GM18907 (cell line): ENCODE measurements at regions not wholly inside any gene's neighbourhood (a gene's known extent, or its start where the extent isn't known, plus 50 kb on each side); places are given as distances from the start of the nearest gene placed in this dataset.

Experiments
- ATAC-seq: cut with Tn5 transposase; IDR thresholded peaks from one replicate; pipeline ENCODE4 v1.9.1; 2021; ENCODE audit warnings: mild to moderate bottlenecking, moderate library complexity; ENCODE audit not compliant: unreplicated experiment

DNA sequence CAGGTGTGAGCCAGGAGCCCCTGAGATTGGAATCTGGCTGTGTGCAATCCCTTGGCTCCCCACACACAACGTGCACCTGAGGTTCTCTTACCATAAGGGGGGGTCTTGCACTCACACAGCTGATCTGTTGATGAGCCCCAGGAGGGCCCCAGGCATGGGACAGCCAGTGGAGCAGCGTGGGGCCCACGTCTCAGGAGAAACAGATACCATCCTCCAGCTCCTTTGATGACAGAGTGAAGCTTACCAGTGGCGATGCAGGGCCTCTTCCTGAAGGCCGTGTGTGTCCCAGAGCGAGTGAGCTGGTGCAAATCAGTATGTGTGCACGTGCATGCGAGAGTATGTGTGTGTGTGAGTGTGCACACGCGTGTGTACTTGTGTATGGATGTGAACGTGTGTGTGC, 287.4 kb downstream of the IRX1 start:
- no peak for ATAC-seq

DNA sequence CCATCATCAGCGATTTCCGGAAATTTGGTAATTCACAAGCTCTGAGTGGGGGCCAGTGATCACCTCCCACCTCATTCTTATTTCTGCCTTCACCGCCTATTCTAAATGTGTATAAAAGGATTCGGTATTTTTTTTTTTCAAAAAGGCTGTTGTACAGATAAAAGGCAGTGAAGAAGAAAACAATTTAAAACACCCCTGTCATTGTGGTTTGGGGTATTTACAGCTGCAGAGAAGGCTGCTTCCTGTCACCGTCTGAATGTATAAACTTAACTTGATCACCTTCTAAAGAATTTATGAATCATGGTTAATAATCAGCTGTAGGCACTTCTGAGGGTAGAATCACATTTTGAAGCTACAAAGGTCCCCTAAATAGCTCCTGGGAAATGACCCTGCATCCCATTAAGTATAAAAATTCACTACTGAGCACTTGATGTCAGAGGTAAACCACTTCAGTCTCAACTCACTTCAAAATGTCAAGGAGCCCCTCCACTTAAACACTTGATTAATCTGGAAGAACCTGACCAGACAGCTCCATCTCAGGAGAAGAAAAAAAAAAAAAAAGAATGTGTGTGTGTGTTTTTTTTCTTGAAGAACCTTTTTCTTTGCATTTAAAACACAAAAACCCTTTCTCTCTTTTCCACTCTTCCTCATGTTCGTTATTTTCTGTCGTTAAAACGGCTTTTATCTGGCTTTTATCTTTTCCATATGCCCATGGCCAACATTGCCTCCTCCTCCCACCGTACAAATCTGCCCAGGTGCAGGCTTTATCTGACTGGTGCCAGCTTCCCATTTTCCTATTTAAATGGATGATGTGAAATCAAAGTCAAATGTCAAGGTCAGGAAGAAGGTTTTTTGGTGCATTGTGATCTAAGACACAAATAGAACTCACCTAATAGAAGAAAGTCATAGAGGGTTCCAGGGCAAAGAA, 291.2 kb downstream of the IRX1 start:
- no peak for ATAC-seq

DNA sequence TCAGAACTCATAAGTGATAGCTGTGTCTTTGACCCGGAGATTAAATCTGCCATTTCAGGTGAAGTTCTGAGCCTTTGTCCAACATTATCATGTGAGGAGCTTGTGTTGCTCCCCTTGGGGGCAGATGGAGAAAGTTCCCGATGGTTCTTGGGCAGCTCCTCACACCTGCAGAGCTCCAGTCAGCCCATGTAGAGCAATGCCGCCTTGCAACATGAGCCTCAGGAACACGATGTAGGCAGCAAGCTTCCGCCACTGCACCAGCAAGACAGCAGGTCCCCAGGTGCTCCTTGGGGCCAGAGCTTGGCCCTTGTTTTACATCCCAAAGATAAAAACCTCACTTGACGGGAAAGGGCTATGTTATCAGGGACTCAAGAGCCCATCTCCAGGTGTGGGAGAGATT, 292.7 kb downstream of the IRX1 start:
- no peak for ATAC-seq

DNA sequence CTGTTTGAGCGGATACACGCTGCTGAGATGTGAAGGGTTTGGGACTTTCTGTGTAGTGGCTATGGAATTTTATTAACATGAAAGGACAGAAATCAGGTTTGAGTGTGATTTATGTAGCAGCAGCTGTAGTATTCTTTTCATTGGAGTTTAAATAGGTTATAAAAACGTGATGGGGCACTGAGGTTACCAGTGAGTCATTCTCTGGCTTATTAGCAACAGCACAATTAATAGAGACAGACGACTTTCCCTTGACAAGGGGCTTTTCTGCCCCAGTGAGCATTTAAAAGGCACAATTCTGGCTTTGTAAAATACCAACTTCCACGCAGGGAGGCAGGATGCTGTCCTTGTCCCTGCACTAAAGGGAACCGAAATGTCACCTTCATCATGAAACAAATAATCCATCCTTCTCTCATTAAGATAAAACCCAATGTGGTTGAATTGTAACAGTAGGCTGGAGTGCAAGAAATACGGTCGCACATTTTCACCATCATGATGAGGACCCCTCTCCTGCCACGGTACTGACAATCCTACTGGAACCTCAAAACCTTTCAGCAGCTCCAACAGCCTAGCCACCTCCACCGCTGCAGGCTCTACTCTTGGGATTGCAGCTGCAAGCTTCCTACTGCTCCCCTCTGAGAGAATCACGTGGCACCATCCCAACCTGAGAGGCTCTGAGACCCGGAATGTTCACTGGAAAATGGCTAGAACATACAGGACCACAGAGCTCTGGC, 293.9 kb downstream of the IRX1 start:
- no peak for ATAC-seq

DNA sequence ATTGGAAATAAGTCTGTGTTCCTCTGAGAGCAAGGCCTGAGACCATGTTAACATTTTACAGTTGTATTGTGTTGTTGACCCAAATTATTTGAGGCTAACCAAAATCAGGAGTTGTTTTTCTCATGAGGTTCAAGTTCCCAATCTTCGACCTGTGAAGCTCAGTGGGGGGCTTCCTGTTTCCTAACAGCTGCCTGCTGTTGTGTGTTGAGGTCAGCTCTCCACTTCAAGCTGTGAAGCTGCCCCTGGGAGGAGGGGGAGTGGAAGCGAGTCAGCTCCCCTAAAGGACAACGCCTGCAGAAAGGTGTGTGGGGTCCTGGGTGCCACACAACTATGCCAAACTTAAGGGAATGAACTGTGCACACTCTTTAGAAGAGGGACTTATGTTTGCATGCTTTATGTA, 295.5 kb downstream of the IRX1 start:
- ATAC-seq: no peak

DNA sequence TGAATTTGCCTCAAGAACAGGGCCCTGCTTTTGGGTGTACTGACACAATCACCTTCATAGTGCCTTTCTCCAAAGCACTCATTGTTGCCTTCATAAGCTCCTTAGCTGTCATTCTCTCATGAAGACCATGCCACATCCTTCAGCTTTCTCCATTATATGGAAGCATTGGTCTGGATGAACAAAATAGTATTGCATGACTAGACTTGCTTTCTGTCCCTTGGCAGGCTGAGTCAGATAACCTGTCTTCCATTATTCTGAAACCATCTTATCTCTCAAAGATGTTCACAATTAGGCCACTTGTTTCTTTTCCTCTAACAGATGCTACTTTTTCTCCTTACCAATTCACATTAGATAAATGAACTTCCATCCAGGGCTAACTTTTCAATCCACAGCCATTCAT, 297.9 kb downstream of the IRX1 start:
- no peak for ATAC-seq

DNA sequence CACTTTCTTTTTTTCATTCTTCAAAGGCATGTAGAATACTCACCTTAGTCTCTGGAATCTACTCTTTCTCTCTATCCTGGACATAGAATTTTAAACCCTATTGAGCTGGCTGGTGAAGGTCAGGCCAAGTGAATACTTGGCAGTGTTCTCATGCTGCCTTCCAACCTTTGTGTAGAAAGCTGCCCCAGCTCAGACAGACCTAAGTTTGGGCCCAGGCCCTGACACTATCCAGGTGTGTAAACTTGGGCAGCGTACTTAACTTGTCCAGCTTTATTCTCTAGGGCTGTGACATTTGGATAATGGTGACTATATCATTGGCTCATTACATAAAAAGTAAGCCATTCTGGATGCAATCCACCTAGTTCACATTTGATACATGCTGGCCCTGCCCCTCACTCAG, 298.3 kb downstream of the IRX1 start:
- no peak for ATAC-seq

DNA sequence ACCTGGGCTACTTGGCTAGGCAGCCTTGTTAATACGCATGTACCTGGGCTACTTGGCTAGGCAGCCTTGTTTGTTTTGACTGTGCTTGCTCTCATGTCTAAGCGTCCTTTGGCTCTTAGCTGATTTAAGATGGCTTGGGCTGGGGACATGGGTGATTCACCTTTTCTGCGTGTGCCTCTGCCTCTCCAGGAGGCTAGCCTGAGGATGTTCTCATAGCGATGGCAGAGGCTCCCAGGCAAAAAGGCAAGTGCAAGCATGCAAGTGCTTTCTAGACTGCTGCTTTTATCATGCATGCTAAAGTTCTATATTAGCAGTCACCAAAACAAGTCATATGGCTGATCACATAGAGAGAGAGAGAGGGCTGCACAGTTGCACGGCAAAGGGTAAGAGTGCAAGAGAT, 300.5 kb downstream of the IRX1 start:
- no peak for ATAC-seq

DNA sequence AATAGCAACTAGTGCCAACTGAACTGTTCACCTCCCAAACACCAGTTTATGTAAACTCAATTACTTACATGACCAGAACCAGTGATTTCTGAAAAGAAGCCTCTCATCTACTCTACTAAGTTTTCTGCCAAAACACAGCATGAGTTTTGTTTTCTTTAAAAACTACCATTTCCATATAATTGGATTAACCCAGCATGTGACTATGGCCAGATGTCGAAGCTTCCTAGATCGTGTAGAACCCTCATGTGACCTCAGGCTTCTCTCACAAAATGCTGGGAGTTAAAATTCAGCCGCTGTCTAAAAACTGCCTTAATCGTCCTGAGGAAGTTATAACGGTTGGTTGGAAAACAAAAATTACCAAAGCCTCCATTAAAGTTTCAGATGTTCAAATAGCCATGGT, 303.5 kb downstream of the IRX1 start:
- no peak for ATAC-seq

DNA sequence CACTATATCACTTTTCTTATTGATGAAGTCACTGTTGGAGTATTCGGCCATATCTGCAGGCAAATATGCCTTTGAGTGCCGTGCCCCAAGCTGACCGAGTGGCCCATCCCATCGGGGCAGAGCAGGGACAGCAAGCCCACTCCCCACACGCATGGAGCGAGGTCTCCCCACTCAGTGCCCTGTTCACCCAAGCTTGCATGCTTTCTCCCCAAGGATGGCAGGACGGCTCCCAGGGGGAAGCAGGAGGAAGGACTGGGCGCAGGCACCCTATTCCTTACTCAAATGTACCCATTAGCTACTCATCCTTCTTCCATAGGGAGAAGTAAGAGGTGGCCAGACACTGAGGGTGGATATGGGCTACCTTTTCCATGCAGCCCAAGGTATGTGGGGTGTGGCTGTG, 309.0 kb downstream of the IRX1 start:
- ATAC-seq: no peak

DNA sequence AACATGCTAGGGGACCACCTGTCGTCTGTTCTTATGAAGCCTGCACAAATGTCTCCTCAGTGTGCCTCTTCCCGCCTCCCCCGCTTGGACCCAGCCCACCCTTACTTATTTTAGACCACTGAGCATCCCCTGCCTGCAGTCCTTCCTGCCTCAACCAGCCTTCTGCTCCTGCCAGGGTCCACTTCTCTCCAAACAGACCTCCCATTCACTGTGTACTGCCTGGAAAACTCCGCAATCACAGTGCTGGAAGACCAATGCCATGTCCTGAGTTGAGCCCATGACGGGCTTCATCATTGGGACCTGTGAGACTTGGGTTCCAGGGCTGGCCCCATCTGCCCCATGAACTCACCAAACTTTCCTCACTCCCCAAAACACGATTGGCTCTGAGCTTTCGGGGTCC, 309.4 kb downstream of the IRX1 start:
- ATAC-seq: no peak

DNA sequence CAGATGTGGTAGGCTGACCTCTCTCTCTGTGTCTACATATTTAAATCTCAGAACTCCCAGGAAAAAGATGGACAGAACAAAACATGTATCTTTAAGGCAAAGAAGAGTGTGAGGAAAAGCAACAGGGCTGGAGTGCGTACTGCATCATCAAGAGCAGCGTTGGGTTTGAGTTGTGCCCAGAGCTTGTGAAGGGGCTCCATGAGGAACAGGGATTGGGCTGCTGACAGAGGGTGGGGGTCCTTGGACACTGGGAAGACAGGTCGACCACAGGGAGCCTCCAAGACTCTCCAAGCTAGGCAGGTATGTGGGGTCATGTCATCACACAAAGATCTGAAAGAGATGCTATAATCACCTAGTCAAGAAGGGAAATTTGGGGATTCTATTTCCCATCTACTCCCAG, 309.9 kb downstream of the IRX1 start:
- ATAC-seq: no peak

DNA sequence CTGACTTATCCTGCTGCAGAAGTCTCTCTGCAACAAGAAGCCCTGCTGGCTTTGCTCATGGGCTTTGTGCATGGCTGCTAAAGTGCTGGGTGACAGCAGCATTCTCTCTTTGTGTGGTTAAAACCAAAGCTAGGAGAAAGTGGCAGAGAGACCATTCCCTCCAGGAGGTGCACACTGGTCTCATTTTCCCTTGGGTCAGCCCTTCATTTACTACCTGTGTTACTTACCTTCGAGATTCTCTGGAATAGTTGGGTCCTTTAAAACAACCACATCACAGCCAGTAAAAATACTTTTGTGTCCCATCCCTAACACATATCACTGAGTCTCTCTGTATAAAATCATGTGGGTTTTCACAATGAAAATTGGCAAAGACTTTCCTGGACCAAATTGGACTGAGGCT, 315.5 kb downstream of the IRX1 start:
- ATAC-seq: no peak

DNA sequence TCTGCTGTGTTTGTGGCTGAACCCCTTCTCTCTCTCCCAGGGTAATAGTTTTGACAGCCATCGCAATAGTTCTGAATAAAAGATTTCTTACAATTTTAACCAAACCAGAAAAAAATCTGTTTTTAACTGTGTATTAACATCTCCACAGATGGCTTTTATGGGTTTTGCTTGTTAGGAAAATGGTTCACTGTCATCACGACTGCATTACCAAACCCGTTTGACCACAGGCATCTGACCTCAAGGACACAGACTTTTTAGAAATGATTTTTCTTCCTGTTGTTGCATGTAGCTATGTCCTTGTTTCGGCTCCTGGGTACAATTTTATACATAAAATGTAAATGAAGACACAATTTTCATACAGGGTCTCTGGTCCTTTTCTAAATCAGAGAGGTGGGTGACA, 316.1 kb downstream of the IRX1 start:
- ATAC-seq: no peak

DNA sequence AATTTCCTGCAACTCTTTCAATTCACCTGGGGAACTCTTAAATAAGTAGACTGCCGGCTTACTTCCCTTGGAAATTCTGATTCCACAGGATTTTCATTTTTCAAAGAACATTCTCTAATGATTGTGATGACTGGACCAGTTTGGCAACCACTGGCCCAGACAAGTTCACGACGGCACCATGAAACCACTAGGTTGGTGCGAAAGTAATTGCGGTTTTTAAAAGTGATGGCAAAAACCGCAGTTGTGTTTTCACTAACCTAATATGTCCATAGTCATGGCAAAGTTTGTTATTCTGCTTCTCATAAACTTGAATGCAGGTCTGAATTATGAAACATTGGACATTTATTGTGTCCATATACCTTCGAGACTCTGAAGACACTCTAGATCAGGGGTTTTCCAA, 317.2 kb downstream of the IRX1 start:
- ATAC-seq: no peak

DNA sequence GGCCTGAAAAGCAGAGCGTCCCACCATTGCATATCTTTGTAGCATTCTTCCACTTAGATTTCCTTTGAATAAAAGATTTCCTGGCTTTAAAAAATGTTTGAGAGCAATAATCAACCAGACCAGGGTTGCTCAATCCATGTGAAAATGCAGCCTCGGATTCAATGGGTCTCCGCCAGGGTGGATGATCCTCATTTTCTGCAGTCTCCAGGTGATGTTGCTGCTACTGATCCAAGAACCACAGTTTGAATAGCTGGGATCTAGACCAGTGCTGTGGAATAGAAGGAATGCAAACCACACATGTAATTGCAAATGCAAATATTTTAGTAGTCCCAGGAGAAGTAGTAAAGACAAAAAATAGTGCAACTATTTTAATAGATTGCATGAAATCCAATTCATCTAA, 317.6 kb downstream of the IRX1 start:
- no peak for ATAC-seq

DNA sequence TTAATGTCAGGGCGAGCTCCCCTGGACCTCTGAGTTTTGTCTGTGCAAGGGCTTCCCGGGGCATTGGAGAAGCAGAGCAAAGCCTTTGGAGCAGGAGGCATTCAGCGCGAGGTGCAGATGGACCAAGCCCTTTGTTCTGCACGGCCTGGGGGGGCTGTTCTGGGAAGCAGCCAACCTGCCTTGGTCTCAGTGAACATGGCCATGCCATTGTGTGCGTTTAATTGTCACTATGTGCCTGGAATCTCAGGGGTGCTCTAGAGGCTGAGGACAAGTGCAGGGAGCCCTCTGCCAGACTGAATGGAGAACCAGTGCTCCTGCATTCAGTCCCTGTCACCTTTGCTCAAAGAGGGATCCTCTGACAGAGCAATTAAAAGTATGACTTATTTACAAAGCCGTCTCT, 329.4 kb downstream of the IRX1 start:
- ATAC-seq: no peak

DNA sequence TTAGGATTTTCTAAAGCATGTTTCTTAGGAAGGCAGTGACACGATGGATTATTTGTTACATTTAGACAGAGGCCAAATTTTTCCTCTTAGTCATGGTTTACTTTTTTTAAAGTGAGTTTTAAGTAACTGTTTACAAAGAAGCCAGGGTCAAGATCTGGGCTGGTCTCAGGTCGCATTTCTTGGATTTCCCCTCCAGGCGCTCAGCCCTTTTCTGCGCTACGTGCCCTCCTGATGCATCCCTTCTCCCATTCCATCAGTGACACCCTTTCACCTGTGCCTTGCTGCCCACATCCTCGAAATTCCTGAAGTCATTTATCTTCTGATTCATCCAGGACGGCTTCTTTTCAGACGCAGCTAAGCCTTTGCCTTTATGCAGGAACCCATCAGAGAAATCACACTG, 330.3 kb downstream of the IRX1 start:
- ATAC-seq: no peak

DNA sequence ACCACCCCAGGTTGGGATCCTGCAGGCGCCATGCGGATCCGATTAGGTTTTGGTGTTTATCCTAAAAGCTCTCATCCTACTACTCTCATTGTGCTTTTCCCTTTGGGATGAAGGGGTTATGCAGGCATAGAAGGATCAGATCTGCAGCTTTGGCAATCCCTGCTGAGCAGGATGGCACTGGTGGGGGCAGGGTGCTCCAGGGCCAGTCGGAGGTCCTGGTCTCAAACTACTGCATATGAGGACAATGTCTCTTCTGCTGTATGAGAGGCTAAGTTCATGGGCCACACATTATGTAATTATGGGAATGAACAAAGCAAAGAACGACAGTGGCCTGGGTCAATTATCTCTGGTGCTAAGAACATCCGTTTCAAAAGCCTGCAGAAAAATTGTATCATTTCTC, 334.2 kb downstream of the IRX1 start:
- no peak for ATAC-seq

DNA sequence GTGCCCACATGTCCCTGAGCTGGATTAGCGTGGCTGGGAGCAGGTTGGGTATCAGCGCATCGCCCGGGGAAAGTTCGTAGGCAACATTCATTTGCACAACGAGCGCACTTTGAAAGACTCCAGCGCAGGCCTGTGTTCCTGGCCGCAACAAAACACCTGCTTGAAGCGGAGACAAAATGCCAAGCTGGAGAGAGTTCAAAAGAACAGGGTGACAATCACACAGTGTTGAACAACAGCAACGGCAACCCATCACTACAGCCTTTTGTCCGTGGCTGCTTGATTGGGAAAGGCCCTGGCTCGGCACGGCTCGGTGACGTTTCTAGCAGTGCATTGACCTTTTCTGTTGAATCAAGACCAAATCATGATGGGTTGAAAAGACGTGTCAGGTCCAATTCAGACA, 336.3 kb downstream of the IRX1 start:
- ATAC-seq: no peak

DNA sequence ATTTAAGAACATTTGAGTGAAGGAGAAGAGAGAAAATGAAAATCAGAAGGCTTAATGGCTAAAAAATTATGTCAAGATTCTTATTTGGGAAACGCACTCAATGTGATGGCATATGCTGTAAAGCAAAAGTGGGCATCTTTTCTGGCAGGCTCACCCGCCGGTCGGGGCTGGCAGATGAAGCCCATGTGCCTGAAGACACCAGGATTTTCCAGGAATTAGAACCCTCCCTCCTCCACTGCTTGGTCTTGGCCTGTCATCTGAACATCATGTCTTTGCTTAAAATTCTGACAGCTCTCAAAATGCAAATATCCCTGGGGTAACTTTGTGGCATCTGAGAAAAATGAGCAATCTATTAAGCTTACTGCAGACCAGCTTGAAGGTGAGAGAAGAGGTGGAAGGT, 337.9 kb downstream of the IRX1 start:
- no peak for ATAC-seq

DNA sequence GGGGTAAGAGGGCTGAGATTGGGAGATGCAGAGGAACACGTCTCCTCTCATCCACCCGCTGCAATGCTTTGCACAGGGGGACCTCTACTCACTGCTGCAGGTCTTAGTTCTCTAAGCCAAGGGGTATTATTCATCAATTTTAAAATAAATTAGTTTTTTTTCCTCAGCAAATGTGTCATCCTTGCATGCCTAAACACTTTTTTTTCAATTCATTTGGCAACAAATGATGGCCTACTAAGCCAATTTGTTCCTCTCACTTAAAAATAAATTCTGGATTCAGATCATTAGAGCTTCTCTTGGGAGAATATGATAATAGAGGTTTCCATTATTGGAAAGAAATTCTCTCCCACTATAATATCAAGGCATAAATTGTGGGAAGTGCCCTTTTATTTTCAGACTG, 338.3 kb downstream of the IRX1 start:
- ATAC-seq: no peak
